OCI-LY3 (cell line): ENCODE measurements at regions not wholly inside any gene's neighbourhood (a gene's known extent, or its start where the extent isn't known, plus 50 kb on each side); places are given as distances from the start of the nearest gene placed in this dataset.
A peak's percentile ranks its signal among the peaks of the same experiment; 100 is the strongest.
"Not testable (repeated sequence)": the region's sequence is repeated elsewhere in the genome, so short reads cannot be mapped to it uniquely, and the experiment has no call there.

Experiments
- H2AFZ ChIP-seq: fragments of 200-600, 300-600 bp; shearing (Covaris generic); 2 replicates; pipeline ENCODE4 v1.6.0; 2014; ENCODE audit warnings: antibody characterized with exemption, low read depth, low read length
- H3K27ac ChIP-seq: fragments of 200-600, 300-600 bp; sonication (generic); 2 replicates; pipeline ENCODE4 v1.5.1; 2014; ENCODE audit warnings: mild to moderate bottlenecking, low read length, moderate library complexity, mixed read lengths
- H3K27me3 ChIP-seq: fragments of 200-600, 300-600 bp; sonication (generic); 2 replicates; pipeline ENCODE4 v1.6.1; 2014; ENCODE audit warnings: low read depth, low read length, mixed read lengths
- H3K36me3 ChIP-seq: fragments of 200-600, 300-600 bp; sonication (generic); replicated peaks from 2 replicates; pipeline ENCODE3; 2014; ENCODE audit warnings: low read depth, low read length, mixed read lengths
- H3K4me1 ChIP-seq: fragments of 300-600, 200-600 bp; sonication (generic); 2 replicates; pipeline ENCODE4 v1.6.1; 2014; ENCODE audit warnings: low read length, mixed read lengths
- H3K4me2 ChIP-seq: fragments of 200-600, 300-600 bp; sonication (generic); 2 replicates; pipeline ENCODE4 v1.6.1; 2014; ENCODE audit warnings: low read length, mixed read lengths
- H3K4me3 ChIP-seq: fragments of 300-600, 200-600 bp; sonication (generic); 2 replicates; pipeline ENCODE4 v1.5.1; 2014; ENCODE audit warnings: antibody characterized with exemption, mild to moderate bottlenecking, low read length, moderate library complexity
- H3K79me2 ChIP-seq: fragments of 300-600, 200-600 bp; shearing (Covaris generic); 2 replicates; pipeline ENCODE4 v1.6.1; 2014; ENCODE audit warnings: mild to moderate bottlenecking, low read length, mixed read lengths
- H3K9ac ChIP-seq: fragments of 300-600, 200-600 bp; shearing (Covaris generic); 2 replicates; pipeline ENCODE4 v1.6.0; 2014; ENCODE audit warnings: mild to moderate bottlenecking, low read length, moderate library complexity
- H3K9me3 ChIP-seq: fragments of 200-600, 300-600 bp; shearing (Covaris generic); 2 replicates; pipeline ENCODE4 v1.6.1; 2014; ENCODE audit warnings: low read length, mixed read lengths; ENCODE audit not compliant: insufficient read depth
- H4K20me1 ChIP-seq: fragments of 200-600, 300-600 bp; sonication (generic); 2 replicates; pipeline ENCODE4 v1.6.1; 2016; ENCODE audit warnings: low read length, mixed read lengths; ENCODE audit not compliant: insufficient read depth
- TF ChIP-seq, protein P1 (sequence below): fragments of 200-600, 300-600 bp; sonication (generic); IDR thresholded peaks from 2 replicates; pipeline ENCODE4 v1.5.1; 2014; ENCODE audit warnings: antibody characterized with exemption, low read length, low read depth

DNA sequence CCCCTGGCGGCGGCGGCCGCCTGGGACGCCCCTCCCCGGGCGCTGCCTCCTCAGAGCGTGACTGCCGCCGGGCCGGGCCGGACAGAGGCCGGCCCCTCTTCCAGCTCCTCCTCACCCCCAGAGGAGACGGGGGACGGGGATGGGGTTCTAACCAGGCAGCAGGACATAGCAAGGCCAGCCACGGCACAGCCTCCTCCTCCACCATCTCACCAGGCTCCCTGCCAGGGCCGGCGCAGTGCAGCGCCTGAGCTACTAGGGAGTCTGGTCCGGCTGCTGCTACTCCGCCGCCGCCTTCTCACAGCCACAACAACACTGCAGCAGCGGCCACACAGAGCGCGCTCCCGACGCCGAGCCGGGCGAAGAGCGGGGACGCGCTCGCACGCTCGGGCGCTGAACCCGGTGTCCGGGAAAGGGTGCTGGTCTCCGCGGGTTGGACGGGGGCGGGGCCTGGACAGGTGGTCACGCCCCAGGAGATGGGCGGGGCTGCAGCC is 112.3 kb downstream of the POTEC start:
- not testable (repeated sequence) for H3K4me1 ChIP-seq, H3K36me3 ChIP-seq, H3K79me2 ChIP-seq, H3K27ac ChIP-seq, H3K4me3 ChIP-seq, H3K9ac ChIP-seq, H3K9me3 ChIP-seq, H3K27me3 ChIP-seq, H3K4me2 ChIP-seq, H4K20me1 ChIP-seq, H2AFZ ChIP-seq

DNA sequence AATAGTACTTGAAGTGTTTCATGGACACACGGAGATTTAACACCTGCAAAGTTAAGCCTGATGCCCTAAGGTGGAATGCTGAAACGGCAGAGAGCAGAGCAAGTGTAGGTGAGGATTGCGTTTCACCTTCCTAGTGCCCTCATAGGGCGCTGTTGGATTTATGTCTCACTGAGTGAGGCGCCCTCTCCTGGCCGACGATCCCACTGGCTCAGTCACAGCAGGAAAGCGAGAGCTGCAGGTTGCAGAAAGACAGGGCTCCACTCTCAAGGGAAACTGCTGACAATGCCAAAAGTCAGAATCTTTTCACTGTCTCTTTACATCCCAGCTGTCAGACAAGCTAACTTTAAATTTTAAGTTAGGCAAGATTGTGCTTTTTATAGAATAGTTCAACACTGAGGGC is 127.6 kb downstream of the POTEC start:
- not testable (repeated sequence) for H3K4me3 ChIP-seq, H2AFZ ChIP-seq, H3K9me3 ChIP-seq, H3K79me2 ChIP-seq, H3K36me3 ChIP-seq, H3K4me1 ChIP-seq, H4K20me1 ChIP-seq, H3K27ac ChIP-seq, H3K9ac ChIP-seq, H3K27me3 ChIP-seq, H3K4me2 ChIP-seq
- TF ChIP-seq, protein P1, sequence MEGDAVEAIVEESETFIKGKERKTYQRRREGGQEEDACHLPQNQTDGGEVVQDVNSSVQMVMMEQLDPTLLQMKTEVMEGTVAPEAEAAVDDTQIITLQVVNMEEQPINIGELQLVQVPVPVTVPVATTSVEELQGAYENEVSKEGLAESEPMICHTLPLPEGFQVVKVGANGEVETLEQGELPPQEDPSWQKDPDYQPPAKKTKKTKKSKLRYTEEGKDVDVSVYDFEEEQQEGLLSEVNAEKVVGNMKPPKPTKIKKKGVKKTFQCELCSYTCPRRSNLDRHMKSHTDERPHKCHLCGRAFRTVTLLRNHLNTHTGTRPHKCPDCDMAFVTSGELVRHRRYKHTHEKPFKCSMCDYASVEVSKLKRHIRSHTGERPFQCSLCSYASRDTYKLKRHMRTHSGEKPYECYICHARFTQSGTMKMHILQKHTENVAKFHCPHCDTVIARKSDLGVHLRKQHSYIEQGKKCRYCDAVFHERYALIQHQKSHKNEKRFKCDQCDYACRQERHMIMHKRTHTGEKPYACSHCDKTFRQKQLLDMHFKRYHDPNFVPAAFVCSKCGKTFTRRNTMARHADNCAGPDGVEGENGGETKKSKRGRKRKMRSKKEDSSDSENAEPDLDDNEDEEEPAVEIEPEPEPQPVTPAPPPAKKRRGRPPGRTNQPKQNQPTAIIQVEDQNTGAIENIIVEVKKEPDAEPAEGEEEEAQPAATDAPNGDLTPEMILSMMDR, result peak; percentile 39

DNA sequence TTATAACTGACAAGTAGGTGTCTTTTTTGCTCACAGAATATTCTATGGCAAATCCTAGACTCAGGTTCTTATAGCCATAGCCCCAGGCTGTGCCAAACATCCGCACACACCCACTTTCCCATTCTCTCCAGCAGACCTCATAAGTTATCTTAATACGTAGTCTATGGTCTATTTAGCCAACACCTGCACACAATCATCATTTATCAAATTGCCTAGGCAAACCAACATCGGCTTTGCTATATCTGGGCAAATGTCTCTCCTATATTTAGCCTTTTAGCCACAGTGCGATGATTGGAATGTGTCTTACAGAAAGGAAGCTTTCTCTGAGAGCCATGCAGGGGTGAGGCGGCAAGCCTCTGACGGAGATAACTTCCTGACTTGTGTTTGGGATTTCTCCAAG is 128.0 kb downstream of the POTEC start:
- not testable (repeated sequence) for H2AFZ ChIP-seq, H3K4me3 ChIP-seq, H3K27me3 ChIP-seq, H3K4me1 ChIP-seq, H3K27ac ChIP-seq, H3K4me2 ChIP-seq, H4K20me1 ChIP-seq, H3K79me2 ChIP-seq, H3K36me3 ChIP-seq, H3K9me3 ChIP-seq, H3K9ac ChIP-seq

DNA sequence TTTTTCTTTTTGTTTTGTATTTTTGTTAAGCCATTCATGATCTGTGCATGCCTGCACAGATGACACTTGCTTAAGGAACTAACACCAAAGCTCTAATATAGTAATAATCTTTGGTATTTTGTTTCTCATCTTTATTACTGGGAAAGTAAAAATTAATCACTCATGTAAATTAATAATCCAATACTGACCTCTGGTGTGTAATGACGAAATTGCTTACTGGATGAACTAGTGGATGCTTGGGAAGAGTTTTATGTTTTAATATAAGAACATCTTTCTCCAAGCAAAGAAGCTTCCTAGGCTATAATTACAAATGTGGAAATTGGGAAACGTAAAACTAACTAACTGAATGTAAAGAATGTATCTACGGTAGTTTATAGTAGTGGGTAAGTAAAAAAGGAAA is 147.9 kb downstream of the POTEC start:
- not testable (repeated sequence) for H4K20me1 ChIP-seq, H3K27me3 ChIP-seq, H3K36me3 ChIP-seq, H3K9me3 ChIP-seq, H3K4me3 ChIP-seq, H3K9ac ChIP-seq, H3K79me2 ChIP-seq, H2AFZ ChIP-seq, H3K27ac ChIP-seq, H3K4me2 ChIP-seq, H3K4me1 ChIP-seq
- TF ChIP-seq, protein P1, result peak; percentile 17; the same call in 1 of the 2 replicates

DNA sequence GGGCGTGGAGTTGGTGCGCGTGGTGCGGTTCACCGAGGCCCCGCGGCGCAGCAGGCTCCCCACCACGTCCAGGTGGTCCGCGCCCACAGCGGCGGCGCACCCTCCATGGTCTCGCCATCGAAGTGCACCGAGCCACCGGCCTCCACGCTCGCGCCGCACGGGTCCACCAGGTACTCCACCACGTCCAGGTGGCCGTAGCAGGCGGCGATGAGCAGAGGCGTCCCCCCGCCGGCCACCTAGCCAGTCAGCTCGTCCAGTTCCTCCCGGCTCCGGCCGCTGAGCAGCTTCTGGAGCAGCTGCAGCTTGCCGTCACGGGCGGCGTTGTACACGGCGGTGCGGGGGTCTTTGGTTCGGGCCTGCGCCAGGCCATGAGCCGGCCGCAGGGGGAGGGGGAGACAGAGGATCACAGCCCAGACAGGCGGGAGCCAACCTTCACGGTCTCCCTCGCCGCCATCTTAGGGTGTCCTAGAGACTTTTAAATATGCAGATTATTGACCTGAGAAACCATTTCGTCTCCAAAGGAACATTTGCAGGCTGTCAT is 149.8 kb downstream of the POTEC start:
- not testable (repeated sequence) for H3K4me2 ChIP-seq, H2AFZ ChIP-seq, H3K79me2 ChIP-seq, H3K4me3 ChIP-seq, H4K20me1 ChIP-seq, H3K9me3 ChIP-seq, H3K4me1 ChIP-seq, H3K36me3 ChIP-seq, H3K9ac ChIP-seq, H3K27me3 ChIP-seq, H3K27ac ChIP-seq

DNA sequence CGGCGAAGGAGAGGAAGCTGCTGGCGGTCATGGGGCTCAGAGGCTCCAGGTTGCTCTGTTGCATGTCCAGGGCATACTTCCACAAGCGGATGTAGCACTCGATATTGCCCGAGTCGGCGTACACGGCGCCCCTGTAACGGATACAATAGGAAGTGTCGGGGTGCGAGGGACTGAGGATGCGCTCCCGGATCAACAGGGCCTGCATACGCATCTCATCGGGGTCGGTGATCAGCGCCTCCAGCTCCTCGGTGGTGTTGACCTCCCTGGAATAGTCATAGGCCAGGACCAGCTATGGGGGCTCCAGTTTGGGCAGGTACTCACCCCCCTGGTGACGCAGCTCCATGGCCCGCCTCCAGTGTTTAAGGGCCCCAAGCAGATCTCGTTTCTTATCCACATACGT is 150.8 kb downstream of the POTEC start:
- H3K4me3 ChIP-seq, H3K36me3 ChIP-seq, H3K4me1 ChIP-seq, H3K9ac ChIP-seq, H3K4me2 ChIP-seq, H4K20me1 ChIP-seq, H3K27me3 ChIP-seq, H3K79me2 ChIP-seq, H2AFZ ChIP-seq, H3K9me3 ChIP-seq, H3K27ac ChIP-seq: not testable (repeated sequence)

DNA sequence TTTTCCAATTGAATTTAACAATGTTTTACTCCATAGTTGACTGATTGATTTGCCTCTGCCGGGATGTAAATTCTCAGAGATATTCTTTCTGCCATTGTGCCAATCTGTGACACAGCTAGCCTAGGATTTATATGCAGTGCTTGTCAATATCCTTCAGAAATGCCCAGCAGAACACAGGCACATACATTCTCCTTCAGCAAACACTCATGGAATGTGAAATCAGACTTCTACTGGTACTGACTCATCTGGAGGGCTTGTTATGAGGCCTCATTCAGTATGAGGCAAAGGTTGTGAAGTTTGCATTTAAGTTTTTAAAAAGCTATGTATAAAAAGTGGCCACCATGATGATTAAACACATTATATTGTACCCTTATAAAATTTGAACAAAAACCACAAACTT is 158.4 kb downstream of the POTEC start:
- not testable (repeated sequence) for H3K79me2 ChIP-seq, H3K36me3 ChIP-seq, H3K9ac ChIP-seq

DNA sequence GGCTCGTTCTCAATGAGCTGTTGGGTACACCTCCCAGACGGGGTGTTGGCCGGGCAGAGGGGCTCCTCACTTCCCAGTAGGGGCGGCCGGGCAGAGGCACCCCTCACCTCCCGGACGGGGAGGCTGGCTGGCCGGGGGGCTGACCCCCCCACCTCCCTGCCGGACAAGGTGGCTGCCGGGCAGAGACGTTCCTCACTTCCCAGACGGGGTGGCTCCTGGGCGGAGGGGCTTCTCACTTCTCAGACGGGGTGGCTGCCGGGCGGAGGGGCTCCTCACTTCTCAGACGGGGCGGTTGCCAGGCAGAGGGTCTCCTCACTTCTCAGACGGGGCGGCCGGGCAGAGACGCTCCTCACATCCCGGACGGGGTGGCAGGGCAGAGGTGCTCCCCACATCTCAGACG is 160.7 kb downstream of the POTEC start:
- H3K9ac ChIP-seq, H3K4me1 ChIP-seq, H3K4me3 ChIP-seq, H4K20me1 ChIP-seq, H3K36me3 ChIP-seq, H3K9me3 ChIP-seq, H2AFZ ChIP-seq, H3K27me3 ChIP-seq, H3K4me2 ChIP-seq, H3K79me2 ChIP-seq, H3K27ac ChIP-seq: not testable (repeated sequence)

More for the DNA sequence above, 158.4 kb downstream of the POTEC start:
- not testable (repeated sequence) for H4K20me1 ChIP-seq, H3K27ac ChIP-seq, H3K4me2 ChIP-seq, H2AFZ ChIP-seq, H3K9me3 ChIP-seq, H3K4me1 ChIP-seq, H3K27me3 ChIP-seq, H3K4me3 ChIP-seq
